ENCODE measurements at regions not wholly inside any gene's neighbourhood (a gene's known extent, or its start where the extent isn't known, plus 50 kb on each side); places are given as distances from the start of the nearest gene placed in this dataset.

DNA sequence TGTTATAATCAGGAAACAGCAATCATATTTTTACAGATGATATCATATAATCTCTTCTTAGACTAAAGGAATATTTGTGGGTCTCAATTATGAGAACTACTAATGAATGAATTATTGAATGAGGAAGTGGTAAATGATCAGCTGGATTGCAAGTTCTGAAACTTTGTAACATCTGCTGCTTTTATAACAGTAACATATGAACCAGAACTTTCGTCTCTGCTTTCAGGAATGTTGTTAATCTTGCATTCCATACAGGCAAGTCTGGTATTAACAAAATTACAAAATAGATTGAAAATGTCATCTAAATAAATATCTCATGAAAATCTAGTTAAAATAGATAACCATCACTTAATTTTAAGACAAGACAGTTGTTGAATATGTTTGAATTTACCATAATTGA lies 110.5 kb upstream of the COL11A1 start:
- ATAC-seq (ENCODE audit: insufficient number of reproducible peaks, low FRiP score, low read depth) = no peak
- TF ChIP-seq, protein P1, sequence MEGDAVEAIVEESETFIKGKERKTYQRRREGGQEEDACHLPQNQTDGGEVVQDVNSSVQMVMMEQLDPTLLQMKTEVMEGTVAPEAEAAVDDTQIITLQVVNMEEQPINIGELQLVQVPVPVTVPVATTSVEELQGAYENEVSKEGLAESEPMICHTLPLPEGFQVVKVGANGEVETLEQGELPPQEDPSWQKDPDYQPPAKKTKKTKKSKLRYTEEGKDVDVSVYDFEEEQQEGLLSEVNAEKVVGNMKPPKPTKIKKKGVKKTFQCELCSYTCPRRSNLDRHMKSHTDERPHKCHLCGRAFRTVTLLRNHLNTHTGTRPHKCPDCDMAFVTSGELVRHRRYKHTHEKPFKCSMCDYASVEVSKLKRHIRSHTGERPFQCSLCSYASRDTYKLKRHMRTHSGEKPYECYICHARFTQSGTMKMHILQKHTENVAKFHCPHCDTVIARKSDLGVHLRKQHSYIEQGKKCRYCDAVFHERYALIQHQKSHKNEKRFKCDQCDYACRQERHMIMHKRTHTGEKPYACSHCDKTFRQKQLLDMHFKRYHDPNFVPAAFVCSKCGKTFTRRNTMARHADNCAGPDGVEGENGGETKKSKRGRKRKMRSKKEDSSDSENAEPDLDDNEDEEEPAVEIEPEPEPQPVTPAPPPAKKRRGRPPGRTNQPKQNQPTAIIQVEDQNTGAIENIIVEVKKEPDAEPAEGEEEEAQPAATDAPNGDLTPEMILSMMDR (IDR thresholded peaks at IDR 0.05) = no peak

DNA sequence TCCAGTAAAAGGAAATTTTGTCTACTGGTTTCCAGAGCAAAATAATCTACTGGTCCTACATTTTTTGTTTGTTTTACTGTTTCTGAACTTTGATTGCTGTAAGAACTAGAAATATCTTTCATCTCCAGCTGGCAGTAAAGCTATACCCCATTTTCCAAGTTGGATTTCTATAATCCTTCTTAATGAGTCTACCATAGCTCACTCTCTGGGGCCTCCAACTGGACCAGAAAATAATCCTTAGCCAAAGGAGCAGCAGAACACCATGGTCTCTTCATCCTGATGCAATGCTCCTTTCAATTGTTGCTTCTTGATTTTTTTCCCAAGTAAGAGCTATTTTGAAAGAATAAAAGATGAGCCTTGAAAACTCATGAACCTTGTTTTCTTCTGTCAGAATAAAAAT lies 110.0 kb upstream of the COL11A1 start:
- H3K9me3 ChIP-seq = no peaks in the 10 kb centered on the region

More for the DNA sequence above, 110.5 kb upstream of the COL11A1 start:
- no peaks in the 10 kb centered on the region for H3K4me1 ChIP-seq (ENCODE audit: control insufficient read depth in 1 of 2, low read depth in 2 of 2)
- H3K36me3 ChIP-seq = no peaks in the 10 kb centered on the region
- H3K9me3 ChIP-seq = no peaks in the 10 kb centered on the region
- no peak overlapping the region for H3K4me3 ChIP-seq
- H3K27me3 ChIP-seq (replicated peaks; ENCODE audit: insufficient read depth) = no peaks in the 10 kb centered on the region
- no peak overlapping the region for H3K27ac ChIP-seq
- DNase-seq (ENCODE audit: low spot score) = no peak

GRCh38 chr1:103211073-103211472 lies 102.8 kb upstream of the COL11A1 start:
- ATAC-seq (ENCODE audit: insufficient number of reproducible peaks, low FRiP score, low read depth) = no peak
- Histone ChIP-seq H3K27me3 (replicated peaks; ENCODE audit: insufficient read depth) (no peaks in the 10 kb centered on the region), H3K4me1 (ENCODE audit: control insufficient read depth in 1 of 2, low read depth in 2 of 2) (peaks cover 4 to 13% of the 10 kb centered on the region in 2 donors), H3K36me3 (no peaks in the 10 kb centered on the region), H3K9me3 (no peaks in the 10 kb centered on the region), H3K27ac (no peak overlapping the region), H3K4me3 (peak overlapping the region; percentile 28)
- no peak for DNase-seq (ENCODE audit: low spot score)
- TF ChIP-seq, protein P1 (IDR thresholded peaks at IDR 0.05) = no peak

More for the DNA sequence above, 110.0 kb upstream of the COL11A1 start:
- no peak overlapping the region for H3K27ac ChIP-seq
- TF ChIP-seq, protein P1 (IDR thresholded peaks at IDR 0.05) = no peak
- H3K4me1 ChIP-seq (ENCODE audit: control insufficient read depth in 1 of 2, low read depth in 2 of 2) = no peaks in the 10 kb centered on the region
- H3K36me3 ChIP-seq = no peaks in the 10 kb centered on the region
- no peak overlapping the region for H3K4me3 ChIP-seq
- ATAC-seq (ENCODE audit: insufficient number of reproducible peaks, low FRiP score, low read depth) (no peak), DNase-seq (ENCODE audit: low spot score) (no peak)
- H3K27me3 ChIP-seq (replicated peaks; ENCODE audit: insufficient read depth) = no peaks in the 10 kb centered on the region

GRCh38 chr1:103208844-103209243 lies 100.5 kb upstream of the COL11A1 start:
- no peak for ATAC-seq (ENCODE audit: insufficient number of reproducible peaks, low FRiP score, low read depth)
- Histone ChIP-seq H3K36me3 (no peaks in the 10 kb centered on the region), H3K27ac (no peak overlapping the region), H3K27me3 (replicated peaks; ENCODE audit: insufficient read depth) (no peaks in the 10 kb centered on the region), H3K9me3 (no peaks in the 10 kb centered on the region), H3K4me3 (no peak overlapping the region), H3K4me1 (ENCODE audit: control insufficient read depth in 1 of 2, low read depth in 2 of 2) (peaks cover 4 to 13% of the 10 kb centered on the region in 2 donors)
- DNase-seq (ENCODE audit: low spot score) = no peak
- TF ChIP-seq, protein P1 (IDR thresholded peaks at IDR 0.05) = no peak

GRCh38 chr1:103199001-103199400 lies 90.7 kb upstream of the COL11A1 start:
- Histone ChIP-seq H3K4me3 (no peak overlapping the region), H3K27ac (no peak overlapping the region), H3K36me3 (no peaks in the 10 kb centered on the region), H3K9me3 (no peaks in the 10 kb centered on the region), H3K4me1 (ENCODE audit: control insufficient read depth in 1 of 2, low read depth in 2 of 2) (no peaks in the 10 kb centered on the region), H3K27me3 (replicated peaks; ENCODE audit: insufficient read depth) (no peaks in the 10 kb centered on the region)
- ATAC-seq (ENCODE audit: insufficient number of reproducible peaks, low FRiP score, low read depth) (no peak), DNase-seq (ENCODE audit: low spot score) (no peak)
- TF ChIP-seq, protein P1 (IDR thresholded peaks at IDR 0.05) = no peak

Data from thoracic aorta (tissue), 2 donors.